Uterus (tissue), 2 donors: ENCODE measurements at regions not wholly inside any gene's neighbourhood (a gene's known extent, or its start where the extent isn't known, plus 50 kb on each side); places are given as distances from the start of the nearest gene placed in this dataset.

Source experiments
- CTCF ChIP-seq, 4 experiments: fragments of 200-600 bp in 2 of 4; fragments of 450-650 bp in 2 of 4; sonication (generic) in 2 of 4; IDR thresholded peaks; one replicate each; pipeline ENCODE4 v1.5.1; 2016 to 2019; ENCODE audit warnings: antibody characterized with exemption in 4 of 4, mild to moderate bottlenecking in 2 of 4, moderate library complexity in 1 of 4
- POLR2A ChIP-seq, 2 donors: fragments of 450-650 bp; IDR thresholded peaks; one replicate each; pipeline ENCODE4 v1.6.1; 2016; ENCODE audit warnings: antibody characterized with exemption in 2 of 2, mild to moderate bottlenecking in 1 of 2, moderate library complexity in 1 of 2

- TF ChIP-seq CTCF (IDR thresholded peaks at IDR 0.05) (no peak), POLR2A (IDR thresholded peaks at IDR 0.05) (no peak)
Measured at GRCh38 chr16:51053775-51054174, 97.3 kb downstream of the SALL1 start.
